ENCODE measurements at regions not wholly inside any gene's neighbourhood (a gene's known extent, or its start where the extent isn't known, plus 50 kb on each side); places are given as distances from the start of the nearest gene placed in this dataset.
"Not testable (repeated sequence)": the region's sequence is repeated elsewhere in the genome, so short reads cannot be mapped to it uniquely, and the experiment has no call there.

DNA sequence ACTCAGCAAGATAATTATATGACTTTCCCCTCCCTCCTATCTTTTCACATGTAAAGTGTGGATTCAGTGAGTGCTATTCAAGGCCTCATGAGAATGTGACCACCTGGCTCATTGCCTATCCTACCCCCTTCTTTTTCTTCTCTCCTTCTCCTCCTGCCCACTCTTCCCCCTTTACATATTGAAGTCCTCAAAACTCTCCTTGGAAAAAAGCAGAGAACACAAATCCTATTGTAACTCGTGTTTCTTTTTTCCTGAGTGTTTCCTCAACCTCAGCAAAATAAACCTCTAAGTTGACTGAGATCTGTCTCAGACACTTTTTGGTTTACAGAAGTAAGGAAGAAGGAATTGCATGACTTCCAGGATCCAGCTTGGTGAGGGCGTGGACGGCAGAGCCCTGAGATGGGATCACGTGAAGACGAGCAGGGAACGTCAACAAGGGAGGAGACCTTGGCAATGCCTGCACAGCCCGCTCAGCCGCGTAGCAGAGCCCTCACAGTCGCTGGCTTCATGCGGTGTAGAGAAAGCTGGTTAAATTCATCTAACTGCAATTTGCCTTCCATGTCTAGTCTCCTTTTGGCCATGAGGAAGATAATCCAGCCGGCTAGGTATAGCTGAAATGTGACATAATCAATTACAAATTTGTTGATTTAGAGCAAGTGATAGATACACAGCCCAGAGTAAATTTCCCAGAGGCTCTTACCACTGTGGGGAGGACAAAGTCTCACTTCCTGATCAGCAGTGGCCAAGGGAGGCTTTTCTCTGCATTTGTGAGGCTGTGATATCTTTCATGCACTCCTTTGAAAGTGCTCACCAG lies 75.7 kb downstream of the LYZL2 start:
- ChIA-PET POLR2A (ENCODE audit: low non-redundant PET) (no interaction called here), CTCF (interaction anchor here (0.9 kb wide), 1 partner anchor 10 kb away, joined by 3 read pairs; no protein-coding TSS in a partner anchor)
- DNase-seq (ENCODE audit: low spot score) = no peak
- H3K27ac ChIP-seq = no peak overlapping the region
- TF ChIP-seq, protein P1, sequence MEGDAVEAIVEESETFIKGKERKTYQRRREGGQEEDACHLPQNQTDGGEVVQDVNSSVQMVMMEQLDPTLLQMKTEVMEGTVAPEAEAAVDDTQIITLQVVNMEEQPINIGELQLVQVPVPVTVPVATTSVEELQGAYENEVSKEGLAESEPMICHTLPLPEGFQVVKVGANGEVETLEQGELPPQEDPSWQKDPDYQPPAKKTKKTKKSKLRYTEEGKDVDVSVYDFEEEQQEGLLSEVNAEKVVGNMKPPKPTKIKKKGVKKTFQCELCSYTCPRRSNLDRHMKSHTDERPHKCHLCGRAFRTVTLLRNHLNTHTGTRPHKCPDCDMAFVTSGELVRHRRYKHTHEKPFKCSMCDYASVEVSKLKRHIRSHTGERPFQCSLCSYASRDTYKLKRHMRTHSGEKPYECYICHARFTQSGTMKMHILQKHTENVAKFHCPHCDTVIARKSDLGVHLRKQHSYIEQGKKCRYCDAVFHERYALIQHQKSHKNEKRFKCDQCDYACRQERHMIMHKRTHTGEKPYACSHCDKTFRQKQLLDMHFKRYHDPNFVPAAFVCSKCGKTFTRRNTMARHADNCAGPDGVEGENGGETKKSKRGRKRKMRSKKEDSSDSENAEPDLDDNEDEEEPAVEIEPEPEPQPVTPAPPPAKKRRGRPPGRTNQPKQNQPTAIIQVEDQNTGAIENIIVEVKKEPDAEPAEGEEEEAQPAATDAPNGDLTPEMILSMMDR (conservative IDR thresholded peaks at IDR 0.05; ENCODE audit: low read depth) = no peak

DNA sequence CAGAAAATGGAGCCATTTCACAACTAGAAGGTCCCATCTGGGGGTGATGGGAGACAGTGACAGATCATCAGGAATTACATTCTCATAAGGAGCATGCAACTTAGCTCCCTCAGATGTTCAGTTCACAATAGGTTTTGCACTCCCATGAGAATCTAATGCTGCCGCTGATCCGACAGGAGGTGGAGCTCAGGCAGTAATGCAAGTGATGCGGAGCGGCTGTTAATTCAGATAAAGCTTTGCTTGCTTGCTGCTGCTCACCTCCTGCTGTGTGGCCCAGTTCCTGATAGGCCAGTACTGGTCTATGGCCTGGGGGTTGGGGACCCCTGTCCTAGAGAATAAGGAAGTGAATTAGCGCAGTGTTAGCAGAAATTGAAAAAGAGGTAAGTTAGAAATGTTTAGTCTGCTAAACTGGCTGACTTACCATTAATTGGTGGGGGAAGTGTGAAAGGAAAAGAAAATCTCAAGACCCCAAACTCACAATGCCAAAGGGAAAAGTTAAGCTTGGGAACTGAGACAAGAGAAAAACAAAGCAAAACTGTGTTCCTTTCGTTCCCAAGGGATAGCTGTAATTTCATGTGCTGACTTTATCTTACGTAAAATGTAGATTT lies 76.4 kb downstream of the LYZL2 start:
- ChIA-PET CTCF (interaction anchor here (0.6 kb wide), 1 partner anchor 135 kb away, joined by 3 read pairs; no protein-coding TSS in a partner anchor), POLR2A (ENCODE audit: low non-redundant PET) (no interaction called here)
- no peak for DNase-seq (ENCODE audit: low spot score)
- H3K27ac ChIP-seq = no peak overlapping the region
- TF ChIP-seq, protein P1 (conservative IDR thresholded peaks at IDR 0.05; ENCODE audit: low read depth) = no peak

- TF ChIP-seq, protein P1 (conservative IDR thresholded peaks at IDR 0.05; ENCODE audit: low read depth) = no peak
- CTCF ChIA-PET = no interaction called here
- POLR2A ChIA-PET (ENCODE audit: low non-redundant PET) = no interaction called here
These were observed 78.4 kb downstream of the LYZL2 start for GRCh38 chr10:30550967-30551815.

GRCh38 chr10:30549134-30549687 lies 80.3 kb downstream of the LYZL2 start:
- CTCF ChIA-PET; H3K27ac ChIP-seq; DNase-seq (ENCODE audit: low spot score); POLR2A ChIA-PET (ENCODE audit: low non-redundant PET): not testable (repeated sequence)

More at GRCh38 chr10:30550967-30551815, 78.4 kb downstream of the LYZL2 start:
- no peak for DNase-seq (ENCODE audit: low spot score)
- no peak overlapping the region for H3K27ac ChIP-seq

DNA sequence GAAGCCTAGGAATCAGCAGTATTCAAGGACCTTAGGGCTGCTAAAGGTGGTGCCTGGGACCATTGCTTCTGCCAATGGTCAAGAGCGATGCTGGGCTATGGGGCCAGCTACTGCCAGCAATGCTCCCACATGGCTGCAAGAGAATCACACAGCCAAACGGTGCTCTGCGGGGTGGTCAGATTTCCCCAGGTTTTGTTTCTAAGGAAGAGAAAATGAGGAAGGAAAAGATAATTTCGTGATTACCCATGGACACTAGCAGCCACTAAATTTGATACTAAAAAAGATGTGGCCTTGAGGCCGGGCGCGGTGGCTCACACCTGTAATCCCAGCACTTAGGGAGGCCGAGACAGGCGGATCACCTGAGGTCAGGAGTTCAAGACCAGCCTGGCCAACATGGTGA lies 83.0 kb downstream of the LYZL2 start:
- CTCF ChIA-PET = no interaction called here
- POLR2A ChIA-PET (ENCODE audit: low non-redundant PET) = no interaction called here
- no peak overlapping the region for H3K27ac ChIP-seq
- DNase-seq (ENCODE audit: low spot score) = no peak
- TF ChIP-seq, protein P1 (conservative IDR thresholded peaks at IDR 0.05; ENCODE audit: low read depth) = no peak

- POLR2A ChIA-PET (ENCODE audit: low non-redundant PET) = no interaction called here
- CTCF ChIA-PET = interaction anchor here (0.6 kb wide), 1 partner anchor 39 kb away, joined by 3 read pairs; no protein-coding TSS in a partner anchor
- TF ChIP-seq, protein P1 (conservative IDR thresholded peaks at IDR 0.05; ENCODE audit: low read depth) = no peak
- H3K27ac ChIP-seq = no peak overlapping the region
- DNase-seq (ENCODE audit: low spot score) = no peak
These were observed 86.7 kb downstream of the LYZL2 start for GRCh38 chr10:30542895-30543288.

All from RWPE1 (cell line).